Stimulated activated CD8-positive, alpha-beta memory T cell treated with anti-CD3 and anti-CD28 coated beads, Interleukin-12 subunit alpha, Interleukin-12 subunit beta, amount 100 ng/mL, for 24 hours (primary cell): ENCODE measurements at regions not wholly inside any gene's neighbourhood (a gene's known extent, or its start where the extent isn't known, plus 50 kb on each side); places are given as distances from the start of the nearest gene placed in this dataset.
A peak's percentile ranks its signal among the peaks of the same experiment; 100 is the strongest.

Experiments used
- DNase-seq: peaks from one replicate; pipeline ENCODE4 v3.0.0-alpha.2; 2020; ENCODE audit errors: extremely low read depth

DNA sequence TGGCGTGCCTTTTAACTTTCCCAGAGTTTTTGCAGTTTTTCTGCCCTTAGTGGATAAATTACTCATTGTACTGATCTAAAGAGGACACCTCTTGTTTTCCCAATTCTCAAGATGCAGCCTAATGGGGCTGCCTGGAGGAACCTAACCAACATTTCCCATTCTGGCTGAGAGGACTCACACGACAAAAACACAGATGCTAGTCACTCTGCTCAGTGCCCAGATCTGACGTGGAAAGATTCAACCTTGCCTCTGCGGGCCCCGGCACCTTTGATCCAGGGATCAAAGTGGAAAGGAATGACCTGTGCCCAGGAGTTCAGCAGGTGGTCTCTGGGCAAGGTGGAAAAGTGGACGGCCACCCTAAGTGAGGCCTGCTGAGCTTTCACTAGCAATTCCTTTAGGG is 162.4 kb upstream of the FMN2 start:
- DNase-seq: no peak

DNA sequence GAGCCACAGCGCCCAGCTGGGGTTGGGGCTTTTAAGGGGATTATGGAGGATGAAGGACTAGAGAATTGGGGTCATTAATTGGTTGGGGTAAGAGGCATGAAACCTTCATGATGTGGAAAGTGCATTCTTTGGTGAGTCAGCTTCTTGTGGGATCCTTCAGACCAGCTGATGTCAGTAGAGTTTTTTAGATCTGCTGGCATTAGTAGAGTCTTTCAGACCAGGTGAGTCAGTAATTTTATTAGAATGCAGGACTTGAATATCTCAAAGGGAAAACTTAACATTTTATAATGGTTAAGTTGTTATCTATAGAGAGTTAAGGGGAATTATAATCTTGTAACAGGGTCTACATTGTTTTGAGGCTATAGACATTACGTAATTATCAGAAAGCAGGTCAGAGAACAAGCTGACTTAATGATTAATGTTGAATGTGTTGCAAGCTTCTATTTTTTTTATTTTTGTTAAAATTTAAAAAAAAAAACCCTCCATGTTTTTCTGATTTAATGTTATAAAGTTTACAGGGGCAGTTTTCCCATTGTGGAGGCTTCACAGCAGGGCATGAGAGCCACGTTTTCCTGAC is 160.9 kb upstream of the FMN2 start:
- DNase-seq: no peak

DNA sequence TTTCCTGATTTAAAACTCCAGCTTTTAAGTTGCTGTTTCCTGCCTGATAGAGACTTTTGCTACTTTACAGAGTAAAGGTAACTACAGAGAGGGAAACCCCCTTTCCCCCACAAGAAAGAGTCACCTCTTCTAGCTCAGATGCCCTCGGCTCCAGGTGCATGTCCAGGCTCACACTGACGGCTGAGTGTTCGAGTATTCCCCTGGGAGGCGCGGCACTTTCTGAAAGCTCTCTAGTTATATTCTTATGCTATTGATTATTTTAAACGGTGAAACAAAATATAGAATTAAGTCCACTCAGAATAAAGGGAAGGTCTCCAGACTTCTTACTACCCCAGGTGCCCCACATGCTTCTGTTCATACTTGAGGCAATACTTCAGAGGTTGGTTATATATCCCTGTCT is 160.3 kb upstream of the FMN2 start:
- no peak for DNase-seq

DNA sequence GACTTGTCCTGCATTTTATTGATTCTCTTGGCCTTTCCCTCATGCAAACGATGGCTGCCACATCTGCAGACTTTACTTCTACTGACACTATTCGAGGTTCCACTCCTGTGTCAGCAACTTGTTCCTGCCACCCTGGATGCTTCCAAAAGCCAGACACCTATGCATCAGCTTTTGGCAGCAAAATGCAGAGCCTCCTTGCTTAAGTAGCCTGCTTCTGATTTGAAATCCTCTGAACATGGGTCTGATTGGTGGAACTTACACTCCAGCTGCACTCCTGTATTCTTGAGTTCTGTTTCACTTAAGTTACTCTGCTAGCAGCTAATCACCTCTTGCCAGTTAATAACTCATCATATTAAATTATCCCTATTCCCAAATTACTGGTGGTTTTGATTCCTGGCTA is 152.1 kb upstream of the FMN2 start:
- DNase-seq: no peak

DNA sequence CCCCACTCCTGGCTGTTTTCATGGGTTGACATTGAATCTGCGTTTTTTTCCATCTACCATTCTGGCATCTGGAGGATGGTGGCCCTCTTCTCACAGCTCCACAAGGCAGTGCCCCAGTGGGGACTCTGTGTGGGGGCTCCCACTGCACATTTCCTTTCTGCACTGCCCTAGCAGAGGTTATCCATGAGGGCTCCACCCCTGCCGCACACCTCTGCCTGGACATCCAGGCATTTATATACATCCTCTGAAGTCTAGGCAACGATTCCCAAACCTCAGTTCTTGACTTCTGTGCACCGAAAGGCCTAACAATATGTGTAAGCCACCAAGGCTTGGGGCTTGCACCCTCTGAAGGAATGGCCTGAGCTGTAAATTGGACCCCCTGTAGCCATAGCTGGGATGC is 147.9 kb upstream of the FMN2 start:
- no peak for DNase-seq

DNA sequence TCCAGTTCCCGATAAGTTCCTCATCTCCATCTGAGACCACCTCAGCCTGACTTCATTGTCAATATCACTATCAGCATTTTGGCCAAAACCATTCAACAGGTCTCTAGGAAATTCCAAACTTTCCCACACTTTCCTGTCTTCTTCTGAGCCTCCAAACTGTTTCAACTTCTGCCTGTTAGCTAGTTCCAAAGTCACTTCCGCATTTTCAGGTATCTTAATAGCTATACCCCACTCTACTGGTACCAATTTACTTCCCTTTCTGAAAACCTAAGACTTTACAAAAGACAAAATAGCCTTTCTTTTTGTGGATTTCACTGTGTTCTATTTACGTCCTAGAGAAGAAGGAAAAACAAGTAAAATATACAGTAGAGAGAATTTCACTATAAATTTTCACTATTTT is 147.0 kb upstream of the FMN2 start:
- no peak for DNase-seq

DNA sequence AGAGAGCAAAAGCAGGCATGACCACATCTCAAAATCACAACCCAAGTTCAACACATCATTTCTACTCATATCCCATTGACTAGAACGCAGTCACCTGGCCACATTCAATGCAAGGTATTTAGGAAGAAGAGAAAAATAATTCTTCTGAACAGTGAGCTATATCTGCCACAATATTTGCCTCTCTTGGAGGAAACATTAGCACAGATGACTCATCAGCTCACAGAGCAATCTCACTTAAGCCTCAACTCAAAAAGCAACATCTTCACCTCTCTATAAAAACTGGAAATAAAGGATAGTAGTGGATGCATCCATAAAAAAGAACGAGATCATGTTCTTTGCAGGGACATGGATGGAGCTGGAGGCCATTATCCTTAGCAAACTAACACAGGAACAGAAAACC is 143.9 kb upstream of the FMN2 start:
- no peak for DNase-seq

DNA sequence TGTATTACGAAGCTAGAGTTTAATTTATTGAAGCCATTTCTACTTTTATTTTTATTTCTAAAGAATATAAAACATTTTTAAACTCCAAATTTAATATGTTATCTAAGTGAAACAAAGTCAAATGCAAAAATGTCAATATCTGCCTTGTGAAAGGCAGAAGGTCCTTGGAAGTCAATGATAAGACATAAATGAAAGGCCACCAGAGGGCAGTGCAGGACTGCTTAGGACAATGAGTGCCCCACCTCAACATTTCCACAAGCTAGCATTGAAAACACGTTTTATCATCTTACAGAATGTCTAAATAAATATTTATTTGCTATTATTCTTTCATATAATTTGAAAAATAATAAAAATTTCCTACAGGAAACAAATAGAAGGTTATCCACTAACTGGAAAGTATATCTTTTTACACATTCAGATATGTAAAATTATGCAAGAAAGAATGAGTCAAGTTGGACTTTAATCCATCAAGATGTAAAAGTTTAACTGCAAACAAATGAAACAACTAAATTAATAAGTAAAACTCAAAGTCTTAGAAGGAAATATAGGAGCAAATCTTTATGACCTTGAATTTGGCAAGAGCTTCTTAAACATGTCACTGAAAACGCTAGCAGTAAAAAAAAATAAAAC is 140.1 kb upstream of the FMN2 start:
- peak; percentile 5 for DNase-seq

DNA sequence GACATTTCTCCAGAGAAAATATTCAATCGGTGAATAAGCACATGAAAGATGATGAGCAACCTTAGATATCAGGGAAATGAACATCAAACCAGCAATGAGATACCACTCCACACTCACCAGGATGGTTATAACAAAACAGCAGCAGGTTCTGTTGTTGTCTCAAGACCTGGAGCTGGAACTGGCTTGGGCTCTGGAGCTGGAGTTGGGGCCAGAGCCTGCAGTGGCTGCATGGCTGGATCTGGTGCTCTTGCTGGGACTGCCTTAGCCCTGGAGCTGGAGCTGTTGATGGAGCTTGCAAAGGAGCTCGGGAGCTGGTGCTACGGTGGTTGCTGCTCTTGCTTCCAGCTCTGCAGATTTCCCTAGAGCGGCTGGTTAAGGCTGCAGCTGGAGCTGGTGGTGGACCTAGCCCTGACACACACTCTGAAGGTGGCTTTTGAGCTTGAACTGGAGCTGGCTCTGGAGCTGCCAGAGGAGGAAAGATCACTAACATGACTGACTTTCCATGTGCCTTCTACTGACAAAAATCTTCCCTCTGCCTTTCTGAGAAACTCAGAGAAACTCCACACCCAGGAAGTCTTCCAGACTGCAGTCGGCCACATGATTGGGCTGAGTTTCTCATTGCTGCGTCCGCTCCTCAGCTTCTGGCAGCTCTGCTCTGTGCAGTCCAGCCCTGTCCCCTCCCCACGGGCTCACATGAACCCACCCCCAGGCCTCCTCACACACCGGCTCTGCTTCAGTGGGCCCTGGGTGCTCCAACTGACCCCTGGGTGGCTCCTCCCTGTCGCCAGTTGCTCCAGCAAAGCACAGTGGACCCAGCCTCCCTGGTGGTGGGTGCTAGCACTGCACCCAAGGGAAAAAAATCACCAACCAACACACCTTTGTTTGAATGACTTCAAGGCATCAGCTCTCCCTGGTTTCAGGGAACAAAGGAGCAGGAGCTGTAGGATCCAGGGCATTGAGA is 139.1 kb upstream of the FMN2 start:
- DNase-seq: no peak

DNA sequence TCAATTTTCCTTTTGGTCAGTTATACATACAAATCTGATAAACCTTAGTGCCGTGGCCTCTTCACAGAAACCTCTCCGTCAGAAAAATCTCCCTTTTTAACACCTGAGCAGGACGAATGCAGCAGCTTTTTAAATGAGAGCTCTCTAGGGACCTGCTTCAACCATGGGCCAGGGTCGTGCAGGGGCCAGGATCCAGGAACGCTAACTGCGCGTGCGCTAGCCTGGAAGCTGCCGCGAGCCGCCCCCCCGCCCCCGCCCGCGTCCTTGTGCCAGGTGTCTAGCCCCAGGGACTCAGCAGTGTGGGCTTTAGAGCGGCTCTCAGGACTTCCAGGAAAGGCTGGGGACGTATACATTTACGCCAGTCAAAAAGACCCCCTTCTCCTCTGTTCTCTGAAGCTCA is 136.8 kb upstream of the FMN2 start:
- no peak for DNase-seq

DNA sequence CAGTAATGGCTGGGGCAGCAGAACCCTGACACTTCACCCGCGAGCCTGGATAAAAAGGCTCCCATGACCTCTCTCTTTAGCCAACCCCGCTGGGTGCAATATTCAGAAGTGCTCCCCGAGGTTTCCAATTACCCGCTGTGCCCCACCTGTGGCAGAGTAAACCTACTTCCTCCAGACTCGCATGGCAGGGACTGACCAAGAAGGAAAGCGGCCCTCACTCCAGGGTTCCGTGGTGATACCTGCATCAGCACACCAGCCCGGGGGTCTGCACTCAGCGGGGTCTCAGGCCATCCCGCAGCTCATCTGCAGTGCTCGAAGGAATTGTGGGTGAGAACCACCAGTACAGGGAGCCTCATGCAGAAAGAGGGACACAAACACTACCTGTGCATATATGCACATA is 136.3 kb upstream of the FMN2 start:
- no peak for DNase-seq

DNA sequence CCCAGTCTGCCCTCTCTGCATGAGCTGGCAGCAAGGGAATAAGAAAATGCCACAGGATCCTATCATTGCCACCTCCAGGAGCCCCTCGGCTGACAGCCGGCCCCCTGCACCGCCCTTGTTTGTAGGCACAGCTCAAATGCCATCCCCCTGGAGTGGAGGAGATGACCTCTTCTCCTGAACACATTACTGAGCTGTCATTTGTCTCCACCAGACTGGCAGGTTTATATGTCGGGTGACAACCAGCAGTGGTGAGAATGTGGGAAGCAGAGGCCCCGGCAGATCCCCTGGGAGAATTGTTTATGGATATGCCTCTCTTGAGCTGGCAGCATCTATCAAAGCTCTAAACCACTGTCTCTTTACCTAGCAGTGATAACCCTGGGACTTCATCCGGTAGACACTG is 135.4 kb upstream of the FMN2 start:
- DNase-seq: no peak

DNA sequence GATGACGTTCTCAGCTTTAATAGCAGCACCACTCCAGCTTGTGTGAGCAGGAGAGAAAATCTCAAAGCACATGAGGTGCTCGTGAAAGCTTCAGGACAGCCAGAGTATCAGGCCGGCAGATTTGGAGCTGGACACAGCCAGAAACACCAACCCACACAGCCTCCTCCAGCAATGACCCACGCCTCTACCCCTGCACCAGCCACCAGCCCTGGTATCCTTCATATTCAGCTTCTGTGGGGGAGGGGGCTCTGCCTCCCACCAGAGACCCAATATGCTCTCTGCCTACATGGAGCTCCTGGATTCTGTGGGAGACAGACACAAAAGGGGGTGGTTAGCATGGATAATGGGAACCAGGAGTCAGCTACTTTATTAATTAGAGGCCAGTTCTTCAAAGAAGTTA is 133.6 kb upstream of the FMN2 start:
- no peak for DNase-seq

DNA sequence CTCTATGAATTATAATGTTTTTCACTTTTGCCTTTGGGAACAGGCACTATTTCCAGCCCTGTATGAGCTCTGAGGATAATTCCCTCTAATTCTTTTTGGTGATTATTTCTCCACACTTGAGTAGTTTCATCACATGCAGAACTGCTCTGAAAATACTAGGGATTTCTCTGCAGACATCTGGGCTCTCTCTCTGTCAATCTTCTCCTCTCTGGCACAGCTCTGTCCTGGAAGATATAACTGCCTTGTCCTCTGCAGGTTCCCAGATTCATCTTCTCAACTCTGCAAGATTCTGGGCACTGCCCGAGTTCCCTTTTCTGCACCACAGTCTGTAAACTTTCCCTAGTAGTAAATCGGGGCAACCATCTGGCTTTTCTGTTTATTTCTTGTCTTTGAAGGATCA is 131.3 kb upstream of the FMN2 start:
- no peak for DNase-seq

DNA sequence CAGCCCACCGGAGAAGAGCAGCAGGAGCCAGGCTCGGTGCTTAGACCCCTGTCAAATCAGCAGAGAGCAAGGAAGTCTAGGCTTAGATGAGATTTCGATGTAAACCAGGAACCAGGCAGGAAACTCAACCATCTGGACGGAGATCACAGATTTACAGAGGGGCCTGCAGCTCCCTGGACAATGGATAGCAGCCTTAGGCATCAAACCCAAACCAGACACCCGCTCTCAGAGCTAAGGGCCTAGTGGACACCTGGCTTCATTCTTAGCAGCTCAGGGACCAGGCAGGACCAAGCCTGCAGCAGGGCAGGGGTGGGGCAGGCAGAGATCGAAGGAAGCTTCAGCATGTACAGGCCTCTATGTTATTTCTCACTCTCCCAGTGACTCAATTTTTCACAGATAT is 127.8 kb upstream of the FMN2 start:
- no peak for DNase-seq

DNA sequence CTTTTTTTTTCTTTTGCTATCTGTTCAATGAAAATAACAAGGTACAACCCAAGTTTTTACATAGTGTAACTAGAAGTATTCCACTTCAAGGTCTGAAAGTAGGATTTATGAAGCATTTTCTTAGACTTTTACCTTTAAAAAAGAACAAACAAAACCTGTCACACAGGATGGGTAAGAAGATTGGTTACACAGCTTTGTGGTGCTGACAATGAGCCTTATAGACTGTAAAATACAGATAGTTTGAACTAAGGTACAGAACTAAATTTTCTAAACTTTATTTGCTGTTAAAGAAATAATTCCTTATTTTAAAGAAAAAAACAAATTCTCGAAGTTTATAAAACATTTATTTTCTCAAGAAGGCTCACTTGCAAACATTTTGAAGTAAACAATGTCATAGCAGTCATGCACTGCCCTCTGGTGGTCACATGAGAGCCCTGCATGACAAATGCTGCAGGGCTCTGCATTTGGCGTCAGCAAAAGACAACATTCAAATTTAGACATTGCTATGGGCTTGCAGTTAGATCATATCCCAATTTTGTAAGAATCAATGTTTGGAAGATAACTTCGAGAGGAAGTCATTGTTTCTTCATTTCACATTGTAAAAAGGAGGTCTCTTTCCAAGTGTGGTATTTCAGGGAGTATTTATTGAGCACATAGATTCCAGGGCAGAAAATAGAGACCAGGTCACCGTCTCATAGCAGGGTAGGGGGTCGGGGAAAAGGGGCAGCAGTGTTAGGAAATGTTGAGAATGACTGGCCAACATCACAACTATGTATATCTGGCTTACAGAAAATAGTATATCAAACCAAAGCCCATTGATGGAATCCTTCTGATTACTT is 115.3 kb upstream of the FMN2 start:
- no peak for DNase-seq

DNA sequence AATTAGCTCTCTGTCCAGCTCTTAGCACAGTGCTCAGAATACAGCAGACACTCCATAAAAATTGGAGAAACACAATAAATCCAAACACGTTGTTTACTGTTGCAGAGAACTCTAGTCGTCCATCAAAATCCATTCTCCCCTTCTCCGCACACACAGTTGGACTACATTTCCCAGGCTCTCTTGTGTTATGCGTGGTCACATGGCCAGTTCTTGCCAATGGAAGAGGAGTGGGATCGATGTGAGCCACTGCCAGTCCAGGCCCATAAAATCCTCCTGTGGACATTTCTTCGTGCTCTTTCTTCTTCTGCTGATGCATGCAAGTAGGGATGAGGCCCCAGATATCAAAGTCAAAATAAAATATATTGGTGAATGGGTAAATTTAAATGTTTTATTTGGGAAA is 114.3 kb upstream of the FMN2 start:
- DNase-seq: no peak

DNA sequence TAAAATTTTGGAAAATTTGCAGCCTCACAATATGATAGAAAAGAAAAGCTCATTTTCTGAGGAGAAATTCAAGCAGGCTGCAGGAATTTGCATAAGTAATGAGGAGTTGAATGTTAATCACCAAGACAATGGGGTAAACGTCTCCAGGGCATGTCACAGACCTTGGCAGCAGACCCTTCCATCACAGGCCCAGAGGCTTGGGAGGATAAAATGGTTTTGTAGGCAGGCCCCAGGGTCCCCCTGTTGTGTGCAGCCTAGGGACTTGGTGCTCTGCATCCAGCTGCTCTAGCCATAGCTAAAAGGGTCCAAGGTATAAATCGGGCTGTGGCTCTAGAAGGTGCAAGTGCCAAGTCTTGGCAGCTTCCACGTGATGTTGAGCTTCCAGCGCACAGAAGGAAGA is 112.2 kb upstream of the FMN2 start:
- no peak for DNase-seq

DNA sequence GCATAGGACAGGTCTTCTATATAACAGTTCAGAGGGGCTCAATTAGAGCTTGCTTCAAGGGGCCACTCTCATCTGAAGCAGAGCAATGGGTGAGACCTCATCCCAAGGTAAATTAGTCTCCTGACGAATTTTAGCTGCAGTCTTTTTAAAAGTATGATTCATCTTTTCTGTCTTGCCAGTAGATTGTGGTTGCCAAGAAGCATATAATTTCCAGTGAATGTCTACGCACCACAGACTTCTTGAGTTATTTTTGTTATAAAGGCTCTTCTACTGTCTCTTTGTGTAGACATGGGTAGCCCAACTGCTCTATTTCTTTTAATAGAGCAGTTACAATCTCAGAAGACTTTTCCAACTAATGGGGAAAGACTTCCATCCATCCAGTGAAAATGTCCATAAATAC is 108.9 kb upstream of the FMN2 start:
- DNase-seq: no peak

DNA sequence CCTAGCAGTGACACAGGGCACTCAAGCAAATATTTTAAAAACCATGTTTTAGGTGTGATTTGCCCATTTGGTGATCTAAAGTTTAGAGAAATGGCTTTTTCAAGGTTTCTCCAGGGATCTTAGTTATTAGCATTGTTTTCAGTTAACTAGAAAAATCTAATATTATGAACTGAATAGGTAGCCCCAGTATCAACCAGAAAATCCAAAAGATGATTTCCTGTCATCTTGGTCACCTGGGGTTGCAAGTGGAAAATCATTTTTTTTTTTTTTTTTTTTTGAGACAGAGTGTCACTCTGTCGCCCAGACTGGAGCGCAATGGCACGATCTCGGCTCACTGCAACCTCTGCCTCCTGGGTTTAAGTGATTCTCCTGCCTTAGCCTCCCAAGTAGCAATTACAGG is 106.6 kb upstream of the FMN2 start:
- DNase-seq: no peak

DNA sequence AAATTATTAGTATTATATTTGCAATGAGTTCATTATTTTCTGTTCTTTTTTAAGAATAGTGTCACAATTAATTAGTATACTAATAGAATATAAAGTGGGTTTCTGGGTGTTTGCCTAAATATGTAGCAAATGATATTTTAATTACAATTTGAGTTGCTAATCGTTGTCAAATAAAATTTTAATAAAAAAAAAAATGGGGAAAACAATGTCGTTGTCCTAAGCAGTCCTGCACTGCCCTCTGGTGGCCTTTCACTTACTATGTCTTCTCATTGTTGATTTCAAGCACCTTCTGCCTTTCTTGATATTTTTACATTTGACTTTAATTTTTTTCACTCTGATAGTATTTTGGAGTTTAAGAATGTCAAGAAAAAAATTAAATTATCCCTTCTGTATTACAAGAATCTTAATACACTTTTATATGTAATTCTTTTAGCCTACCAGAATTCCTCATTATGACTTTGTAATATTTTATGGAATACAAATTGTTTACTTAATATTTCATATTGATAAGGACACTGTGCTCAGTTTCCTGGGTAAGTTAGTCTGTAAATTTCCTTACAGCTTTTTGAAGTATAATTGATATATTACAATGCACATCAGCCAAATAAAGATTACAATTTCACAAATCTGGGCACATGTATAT is 104.5 kb upstream of the FMN2 start:
- no peak for DNase-seq

DNA sequence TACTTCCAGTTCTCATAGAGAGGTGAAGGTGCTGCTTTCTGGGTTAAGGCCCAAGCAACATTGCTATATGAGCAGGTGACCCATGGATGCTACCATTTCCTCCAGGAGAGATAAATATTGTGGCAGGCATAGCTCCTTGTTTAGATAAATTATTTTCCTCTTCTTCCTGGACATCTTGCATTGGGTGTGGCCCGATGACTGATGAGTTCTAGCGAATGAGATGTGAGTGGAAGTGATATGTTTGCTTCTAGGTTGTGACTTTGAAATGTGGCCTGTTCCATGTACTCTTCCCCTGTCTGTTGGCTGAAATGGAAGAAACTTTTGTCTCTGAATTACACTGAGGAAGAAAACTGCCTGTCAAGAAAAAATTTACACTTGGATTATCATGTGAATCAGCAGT is 101.7 kb upstream of the FMN2 start:
- DNase-seq: no peak
